Fibroblast of lung (primary cell): ENCODE measurements at regions not wholly inside any gene's neighbourhood (a gene's known extent, or its start where the extent isn't known, plus 50 kb on each side); places are given as distances from the start of the nearest gene placed in this dataset.
"Not testable (repeated sequence)": the region's sequence is repeated elsewhere in the genome, so short reads cannot be mapped to it uniquely, and the experiment has no call there.

Experiments
- DNase-seq, 2 donors: peaks; one replicate each; pipeline versions ENCODE4 v3.0.0 to v3.0.0-alpha.2; 2010; ENCODE audit warnings: low read depth in 2 of 2
- H2AFZ ChIP-seq: 2 replicates; pipeline ENCODE4 v1.5.1; 2012; ENCODE audit warnings: low read length, control low read depth, inconsistent platforms
- H3K27ac ChIP-seq: 2 replicates; pipeline ENCODE4 v1.5.1; 2011; ENCODE audit warnings: low read length, control low read depth; ENCODE audit not compliant: insufficient read depth
- H3K27me3 ChIP-seq: 2 replicates; pipeline ENCODE4 v1.5.1; 2011; ENCODE audit warnings: mild to moderate bottlenecking, low read length; ENCODE audit not compliant: control insufficient read depth, insufficient read depth
- H3K36me3 ChIP-seq: 2 replicates; pipeline ENCODE4 v1.5.1; 2011; ENCODE audit warnings: low read length; ENCODE audit not compliant: control insufficient read depth, insufficient read depth
- H3K4me1 ChIP-seq: 2 replicates; pipeline ENCODE4 v1.5.1; 2011; ENCODE audit warnings: low read length; ENCODE audit not compliant: control insufficient read depth, insufficient read depth; ENCODE audit errors: extremely low read depth
- H3K4me2 ChIP-seq: 2 replicates; pipeline ENCODE4 v1.5.1; 2011; ENCODE audit warnings: low read length, control low read depth; ENCODE audit not compliant: insufficient read depth; ENCODE audit errors: extremely low read depth
- H3K4me3 ChIP-seq, 4 experiments: fragments of 200-600 bp in 1 of 4; sonication (generic) in 1 of 4; replicated peaks in 1 of 4; 2 replicates each; pipeline ENCODE4 v1.5.1; 2011 to 2016; ENCODE audit warnings: low read length in 4 of 4, low read depth in 3 of 4, mild to moderate bottlenecking in 3 of 4, control low read depth in 2 of 4, inconsistent platforms in 1 of 4, mixed read lengths in 1 of 4; ENCODE audit not compliant: insufficient read depth in 1 of 4; ENCODE audit errors: control extremely low read depth in 1 of 4
- H3K79me2 ChIP-seq: 2 replicates; pipeline ENCODE4 v1.5.1; 2012; ENCODE audit warnings: mild to moderate bottlenecking, low read length, inconsistent platforms; ENCODE audit not compliant: control insufficient read depth, insufficient read depth
- H3K9ac ChIP-seq: 2 replicates; pipeline ENCODE4 v1.5.1; 2011; ENCODE audit warnings: mild to moderate bottlenecking, low read length, control low read depth; ENCODE audit not compliant: insufficient read depth
- H3K9me3 ChIP-seq: 2 replicates; pipeline ENCODE4 v1.5.1; 2012; ENCODE audit warnings: low read depth, low read length; ENCODE audit not compliant: control insufficient read depth, insufficient read depth
- H4K20me1 ChIP-seq: 2 replicates; pipeline ENCODE4 v1.5.1; 2011; ENCODE audit warnings: low read length; ENCODE audit not compliant: control insufficient read depth, insufficient read depth; ENCODE audit errors: extremely low read depth
- EZH2 ChIP-seq: IDR thresholded peaks from 2 replicates; pipeline ENCODE4 v1.5.1; 2012; ENCODE audit warnings: low read length, control low read depth, mild to moderate bottlenecking; ENCODE audit errors: missing control alignments
- TF ChIP-seq, protein P1 (sequence below), 2 donors: IDR thresholded peaks in 1 of 2; conservative IDR thresholded peaks in 1 of 2; 1 replicate in 1 of 2; 2 replicates in 1 of 2; pipeline ENCODE4 v1.5.1; 2011 to 2012; ENCODE audit warnings: low read length in 2 of 2, control low read depth in 1 of 2, inconsistent platforms in 1 of 2, low read depth in 1 of 2, mild to moderate bottlenecking in 1 of 2

DNA sequence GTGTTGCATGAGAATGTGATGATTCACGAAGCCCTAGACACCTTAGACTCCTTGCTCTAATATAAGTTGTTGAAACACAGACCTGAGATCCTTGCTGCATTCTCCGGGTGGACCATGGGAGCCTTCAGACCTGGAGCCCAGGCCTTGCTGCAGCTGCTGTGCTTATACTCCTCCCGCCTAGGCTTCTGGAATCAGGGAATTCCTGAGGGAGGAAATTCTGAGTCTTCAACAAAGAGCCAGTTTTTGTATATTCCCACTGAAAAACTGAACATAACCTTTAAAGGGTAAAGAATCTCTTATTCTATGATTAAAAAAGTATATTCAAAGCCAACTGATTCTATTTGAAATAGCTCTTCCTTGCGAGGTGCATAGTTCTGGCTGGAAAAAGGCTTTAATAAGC, 245.1 kb upstream of the ELAVL2 start:
- no peaks in the 10 kb centered on the region for H3K9me3 ChIP-seq
- H3K4me2 ChIP-seq = no peak overlapping the region
- no peak overlapping the region for H3K27ac ChIP-seq
- TF ChIP-seq, protein P1, sequence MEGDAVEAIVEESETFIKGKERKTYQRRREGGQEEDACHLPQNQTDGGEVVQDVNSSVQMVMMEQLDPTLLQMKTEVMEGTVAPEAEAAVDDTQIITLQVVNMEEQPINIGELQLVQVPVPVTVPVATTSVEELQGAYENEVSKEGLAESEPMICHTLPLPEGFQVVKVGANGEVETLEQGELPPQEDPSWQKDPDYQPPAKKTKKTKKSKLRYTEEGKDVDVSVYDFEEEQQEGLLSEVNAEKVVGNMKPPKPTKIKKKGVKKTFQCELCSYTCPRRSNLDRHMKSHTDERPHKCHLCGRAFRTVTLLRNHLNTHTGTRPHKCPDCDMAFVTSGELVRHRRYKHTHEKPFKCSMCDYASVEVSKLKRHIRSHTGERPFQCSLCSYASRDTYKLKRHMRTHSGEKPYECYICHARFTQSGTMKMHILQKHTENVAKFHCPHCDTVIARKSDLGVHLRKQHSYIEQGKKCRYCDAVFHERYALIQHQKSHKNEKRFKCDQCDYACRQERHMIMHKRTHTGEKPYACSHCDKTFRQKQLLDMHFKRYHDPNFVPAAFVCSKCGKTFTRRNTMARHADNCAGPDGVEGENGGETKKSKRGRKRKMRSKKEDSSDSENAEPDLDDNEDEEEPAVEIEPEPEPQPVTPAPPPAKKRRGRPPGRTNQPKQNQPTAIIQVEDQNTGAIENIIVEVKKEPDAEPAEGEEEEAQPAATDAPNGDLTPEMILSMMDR (conservative IDR thresholded peaks at IDR 0.05 in 1 of 2, IDR thresholded peaks at IDR 0.05 in 1 of 2; ENCODE audit: low read depth in 1 of 2, low read length in 2 of 2) = no peak
- TF ChIP-seq EZH2 = no peak
- no peaks in the 10 kb centered on the region for H3K36me3 ChIP-seq
- no peaks in the 10 kb centered on the region for H3K27me3 ChIP-seq
- H3K79me2 ChIP-seq = no peaks in the 10 kb centered on the region
- no peak for DNase-seq
- H3K9ac ChIP-seq = no peak overlapping the region
- H3K4me1 ChIP-seq = no peaks in the 10 kb centered on the region
- no peak overlapping the region for H3K4me3 ChIP-seq
- H2AFZ ChIP-seq = no peak overlapping the region
- H4K20me1 ChIP-seq = no peaks in the 10 kb centered on the region

DNA sequence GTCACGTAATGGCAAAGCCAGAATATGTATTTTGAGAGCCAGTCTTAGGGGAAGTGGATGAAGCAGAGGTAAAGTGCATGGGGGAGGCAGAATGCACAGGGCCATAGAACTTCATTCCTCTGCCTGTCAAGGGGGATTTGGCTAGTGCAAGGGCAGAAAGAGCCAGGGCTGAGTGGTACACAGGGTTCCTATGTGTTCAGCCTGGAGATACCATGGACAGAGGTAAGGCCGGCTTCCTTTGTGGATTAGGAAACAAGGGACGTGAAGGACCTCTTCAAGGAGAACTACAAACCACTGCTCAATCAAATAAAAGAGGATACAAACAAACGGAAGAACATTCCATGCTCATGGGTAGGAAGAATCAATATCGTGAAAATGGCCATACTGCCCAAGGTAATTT, 241.1 kb upstream of the ELAVL2 start:
- H4K20me1 ChIP-seq, DNase-seq, H3K4me2 ChIP-seq, H3K36me3 ChIP-seq, H3K4me3 ChIP-seq, H3K4me1 ChIP-seq, H3K9me3 ChIP-seq, H2AFZ ChIP-seq, H3K9ac ChIP-seq, H3K27me3 ChIP-seq, H3K27ac ChIP-seq, H3K79me2 ChIP-seq: not testable (repeated sequence)

DNA sequence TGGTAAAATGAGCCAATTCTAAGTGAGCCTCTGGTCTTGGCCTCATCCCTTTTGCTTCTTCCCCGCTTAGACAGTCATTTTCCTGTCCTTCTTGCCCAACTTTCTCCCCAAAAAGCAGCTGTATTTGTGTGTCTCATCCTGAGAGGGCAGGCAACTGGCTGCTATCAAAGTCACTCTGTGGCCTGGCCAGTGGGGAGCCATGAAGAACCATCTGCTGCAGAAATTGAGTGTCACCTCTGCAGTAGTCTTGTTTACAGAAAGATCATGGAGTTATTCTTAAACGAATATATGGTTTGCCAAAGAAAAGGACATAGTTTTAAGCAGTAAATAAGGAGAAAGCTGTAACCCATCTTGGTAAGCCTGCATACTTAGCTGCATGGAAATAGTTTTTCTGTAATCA, 233.6 kb upstream of the ELAVL2 start:
- Histone ChIP-seq H3K36me3 (no peaks in the 10 kb centered on the region), H3K9ac (no peak overlapping the region), H3K27ac (no peak overlapping the region), H3K9me3 (no peaks in the 10 kb centered on the region), H3K4me3 (no peak overlapping the region), H2AFZ (no peak overlapping the region), H4K20me1 (no peaks in the 10 kb centered on the region), H3K79me2 (no peaks in the 10 kb centered on the region), H3K27me3 (no peaks in the 10 kb centered on the region), H3K4me1 (no peaks in the 10 kb centered on the region), H3K4me2 (no peak overlapping the region)
- TF ChIP-seq, protein P1 (conservative IDR thresholded peaks at IDR 0.05 in 1 of 2, IDR thresholded peaks at IDR 0.05 in 1 of 2; ENCODE audit: low read depth in 1 of 2, low read length in 2 of 2) = no peak
- no peak for TF ChIP-seq EZH2
- no peak for DNase-seq

DNA sequence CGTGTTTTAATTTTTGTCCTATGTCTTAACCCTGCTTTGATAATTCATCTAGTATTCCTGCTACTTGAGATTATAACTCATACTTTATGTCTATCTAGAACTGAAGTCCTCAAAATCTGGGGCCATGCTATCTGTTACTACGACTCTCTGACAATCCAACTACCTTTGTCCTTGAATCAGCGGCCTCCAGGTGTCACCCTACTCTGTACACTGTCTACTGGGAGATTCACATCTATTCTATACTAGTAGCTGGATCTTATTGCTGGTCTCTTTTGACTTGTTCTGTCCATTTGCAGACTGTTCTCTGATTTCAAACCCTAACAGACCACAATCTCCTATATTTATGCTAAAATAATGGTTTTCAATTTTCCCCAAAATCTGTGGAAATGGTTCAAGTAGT, 225.5 kb upstream of the ELAVL2 start:
- Histone ChIP-seq H3K4me2 (no peak overlapping the region), H3K4me3 (no peak overlapping the region), H3K36me3 (no peaks in the 10 kb centered on the region), H4K20me1 (no peaks in the 10 kb centered on the region), H3K27ac (no peak overlapping the region), H3K9ac (no peak overlapping the region), H3K27me3 (no peaks in the 10 kb centered on the region), H3K4me1 (no peaks in the 10 kb centered on the region), H3K79me2 (no peaks in the 10 kb centered on the region), H2AFZ (no peak overlapping the region), H3K9me3 (no peaks in the 10 kb centered on the region)
- DNase-seq = no peak
- TF ChIP-seq, protein P1 (conservative IDR thresholded peaks at IDR 0.05 in 1 of 2, IDR thresholded peaks at IDR 0.05 in 1 of 2; ENCODE audit: low read depth in 1 of 2, low read length in 2 of 2) = no peak
- no peak for TF ChIP-seq EZH2

DNA sequence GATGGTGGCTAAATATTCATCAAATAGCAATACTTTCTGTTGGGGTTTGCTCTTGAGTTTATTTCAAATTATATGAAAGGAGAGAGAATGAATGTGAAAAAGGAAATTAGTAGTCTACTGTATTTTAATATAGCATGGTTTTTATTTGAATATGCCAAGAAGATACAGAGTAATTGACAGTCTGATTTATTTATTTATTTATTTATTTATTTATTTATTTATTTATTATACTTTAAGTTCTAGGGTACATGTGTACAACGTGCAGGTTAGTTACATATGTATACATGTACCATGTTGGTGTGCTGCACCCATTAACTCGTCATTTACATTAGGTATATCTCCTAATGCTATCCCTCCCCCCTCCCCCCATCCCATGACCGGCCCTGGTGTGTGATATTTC, 224.2 kb upstream of the ELAVL2 start:
- not testable (repeated sequence) for H3K36me3 ChIP-seq, H3K9me3 ChIP-seq, H3K4me1 ChIP-seq, H3K79me2 ChIP-seq, H3K4me2 ChIP-seq, H3K4me3 ChIP-seq, H3K9ac ChIP-seq, DNase-seq, H3K27me3 ChIP-seq, H3K27ac ChIP-seq, H4K20me1 ChIP-seq, H2AFZ ChIP-seq
